Calu3 (cell line): ENCODE measurements at regions not wholly inside any gene's neighbourhood (a gene's known extent, or its start where the extent isn't known, plus 50 kb on each side); places are given as distances from the start of the nearest gene placed in this dataset.

Experiments used
- BruUV-seq: library from RNA; stranded (reverse); fragments of 400-500 nt; replicated peaks from 2 replicates; lab custom pipeline; 2021; lab: Mats Ljungman, UMichigan
- CTCF ChIA-PET: fragments of 300-600 bp; sonication (Branson Sonifier 250); formaldehyde crosslinking; loops from one replicate; lab custom pipeline; 2022; ENCODE audit warnings: antibody characterized with exemption; lab: Charles Lee
- DNase-seq: peaks from one replicate; pipeline ENCODE4 v3.0.0; 2022
- H3K27ac Mint-ChIP-seq: one replicate; pipeline ENCODE4 v1.8.0; 2022; ENCODE audit warnings: mixed read lengths; ENCODE audit not compliant: unreplicated experiment
- H3K27me3 Mint-ChIP-seq: one replicate; pipeline ENCODE4 v1.8.0; 2022; ENCODE audit warnings: mixed read lengths; ENCODE audit not compliant: unreplicated experiment
- H3K36me3 Mint-ChIP-seq: one replicate; pipeline ENCODE4 v1.8.0; 2022; ENCODE audit warnings: mild to moderate bottlenecking, moderate library complexity, mixed read lengths; ENCODE audit not compliant: insufficient read depth, unreplicated experiment
- H3K4me1 Mint-ChIP-seq: one replicate; pipeline ENCODE4 v1.8.0; 2022; ENCODE audit warnings: mild to moderate bottlenecking, low read depth, mixed read lengths; ENCODE audit not compliant: unreplicated experiment
- H3K4me3 Mint-ChIP-seq: one replicate; pipeline ENCODE4 v1.8.0; 2022; ENCODE audit warnings: mild to moderate bottlenecking, low read depth, moderate library complexity, mixed read lengths; ENCODE audit not compliant: unreplicated experiment
- H3K9me3 Mint-ChIP-seq: one replicate; pipeline ENCODE4 v1.8.0; 2022; ENCODE audit warnings: low read depth, mixed read lengths; ENCODE audit not compliant: unreplicated experiment
- intact Hi-C: fragments of 100-400 bp; cut with micrococcal nuclease; formaldehyde crosslinking; loops from one replicate; pipeline ENCODE4 v1.10.0; 2022; ENCODE audit not compliant: unreplicated experiment
- TF ChIP-seq, protein P1 (sequence below): fragments of 200-600 bp; IDR thresholded peaks from one replicate; pipeline ENCODE4 v1.8.0; 2022; ENCODE audit warnings: antibody characterized with exemption; ENCODE audit not compliant: unreplicated experiment

GRCh38 chr19:56939951-56940350 lies 99.4 kb upstream of the PEG3 start:
- Mint-ChIP-seq H3K9me3 (peaks cover 21% of the 10 kb centered on the region), H3K4me3 (no peak overlapping the region), H3K36me3 (peaks cover 12% of the 10 kb centered on the region), H3K4me1 (no peaks in the 10 kb centered on the region), H3K27me3 (no peaks in the 10 kb centered on the region), H3K27ac (no peak overlapping the region)
- BruUV-seq: no TSS peak
- TF ChIP-seq, protein P1, sequence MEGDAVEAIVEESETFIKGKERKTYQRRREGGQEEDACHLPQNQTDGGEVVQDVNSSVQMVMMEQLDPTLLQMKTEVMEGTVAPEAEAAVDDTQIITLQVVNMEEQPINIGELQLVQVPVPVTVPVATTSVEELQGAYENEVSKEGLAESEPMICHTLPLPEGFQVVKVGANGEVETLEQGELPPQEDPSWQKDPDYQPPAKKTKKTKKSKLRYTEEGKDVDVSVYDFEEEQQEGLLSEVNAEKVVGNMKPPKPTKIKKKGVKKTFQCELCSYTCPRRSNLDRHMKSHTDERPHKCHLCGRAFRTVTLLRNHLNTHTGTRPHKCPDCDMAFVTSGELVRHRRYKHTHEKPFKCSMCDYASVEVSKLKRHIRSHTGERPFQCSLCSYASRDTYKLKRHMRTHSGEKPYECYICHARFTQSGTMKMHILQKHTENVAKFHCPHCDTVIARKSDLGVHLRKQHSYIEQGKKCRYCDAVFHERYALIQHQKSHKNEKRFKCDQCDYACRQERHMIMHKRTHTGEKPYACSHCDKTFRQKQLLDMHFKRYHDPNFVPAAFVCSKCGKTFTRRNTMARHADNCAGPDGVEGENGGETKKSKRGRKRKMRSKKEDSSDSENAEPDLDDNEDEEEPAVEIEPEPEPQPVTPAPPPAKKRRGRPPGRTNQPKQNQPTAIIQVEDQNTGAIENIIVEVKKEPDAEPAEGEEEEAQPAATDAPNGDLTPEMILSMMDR: no peak
- intact Hi-C loops: no loop called here
- no peak for DNase-seq
- CTCF ChIA-PET: no interaction called here

- no TSS peak for BruUV-seq
- intact Hi-C loops: no loop called here
- no peak overlapping the region for H3K27ac Mint-ChIP-seq
- H3K27me3 Mint-ChIP-seq: no peaks in the 10 kb centered on the region
- CTCF ChIA-PET: no interaction called here
- peaks cover 12% of the 10 kb centered on the region for H3K36me3 Mint-ChIP-seq
- peaks cover 31% of the 10 kb centered on the region for H3K9me3 Mint-ChIP-seq
- no peak overlapping the region for H3K4me3 Mint-ChIP-seq
- H3K4me1 Mint-ChIP-seq: no peaks in the 10 kb centered on the region
- DNase-seq: no peak
- TF ChIP-seq, protein P1: no peak
These were observed 102.2 kb upstream of the PEG3 start for GRCh38 chr19:56942756-56943155.

GRCh38 chr19:56946159-56946558 lies 105.6 kb upstream of the PEG3 start:
- no TSS peak for BruUV-seq
- Mint-ChIP-seq H3K27me3 (no peaks in the 10 kb centered on the region), H3K9me3 (peaks cover 19% of the 10 kb centered on the region), H3K4me3 (no peak overlapping the region), H3K36me3 (peaks cover 12% of the 10 kb centered on the region), H3K27ac (no peak overlapping the region), H3K4me1 (no peaks in the 10 kb centered on the region)
- CTCF ChIA-PET: no interaction called here
- intact Hi-C loops: no loop called here
- TF ChIP-seq, protein P1: no peak
- no peak for DNase-seq

- Mint-ChIP-seq H3K9me3 (peaks cover 20% of the 10 kb centered on the region), H3K4me1 (no peaks in the 10 kb centered on the region), H3K27ac (no peak overlapping the region), H3K36me3 (peaks cover 12% of the 10 kb centered on the region), H3K27me3 (no peaks in the 10 kb centered on the region), H3K4me3 (no peak overlapping the region)
- intact Hi-C loops: no loop called here
- DNase-seq: no peak
- CTCF ChIA-PET: no interaction called here
- BruUV-seq: no TSS peak
- TF ChIP-seq, protein P1: no peak
These were observed 106.7 kb upstream of the PEG3 start for GRCh38 chr19:56947206-56947605.
